ENCODE measurements at regions not wholly inside any gene's neighbourhood (a gene's known extent, or its start where the extent isn't known, plus 50 kb on each side); places are given as distances from the start of the nearest gene placed in this dataset.
"Not testable (repeated sequence)": the region's sequence is repeated elsewhere in the genome, so short reads cannot be mapped to it uniquely, and the experiment has no call there.

DNA sequence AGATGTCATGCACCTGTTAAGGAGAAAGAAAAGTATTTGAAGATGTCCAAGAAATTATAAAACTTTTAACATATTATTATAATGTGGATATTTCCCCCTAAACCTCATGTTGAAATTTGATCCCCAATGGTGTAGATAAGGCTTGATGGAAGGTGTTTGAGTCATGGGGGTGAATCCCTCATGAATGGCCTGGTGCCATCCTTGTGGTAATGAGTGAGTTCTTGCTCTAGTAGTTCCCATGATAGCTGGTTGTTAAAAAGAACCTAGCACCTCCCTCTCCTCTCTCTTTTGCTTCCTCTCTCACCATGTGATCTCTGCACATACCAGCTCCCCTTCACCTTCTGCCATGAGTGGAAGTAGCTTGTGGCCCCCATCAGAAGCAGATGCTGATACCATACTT, 176.6 kb upstream of the NR3C2 start:
- Histone ChIP-seq H4K8ac (ENCODE audit: low read depth, low read length) (no peak overlapping the region), H2AFZ (ENCODE audit: insufficient read depth, low read length, poor library complexity) (no peak overlapping the region), H3K4me2 (ENCODE audit: low read length) (no peak overlapping the region), H4K12ac (ENCODE audit: low read depth, low read length) (no peak overlapping the region), H3K79me2 (ENCODE audit: control insufficient read depth, insufficient read depth, low read length, poor library complexity) (no peaks in the 10 kb centered on the region), H4K91ac (ENCODE audit: low read depth, low read length) (no peak overlapping the region), H3K9ac (ENCODE audit: low read length) (no peak overlapping the region), H2BK120ac (ENCODE audit: insufficient read depth, low read length, poor library complexity) (no peak overlapping the region), H3K18ac (ENCODE audit: low read length) (no peak overlapping the region), H2BK5ac (ENCODE audit: low read depth, low read length, poor library complexity) (no peak overlapping the region), H3K27me3 (ENCODE audit: insufficient read depth, low read length) (no peaks in the 10 kb centered on the region), H3K23ac (ENCODE audit: low read length) (no peak overlapping the region), H3K36me3 (ENCODE audit: control insufficient read depth in 1 of 2, insufficient read depth in 2 of 2, low read length in 2 of 2) (no peaks in the 10 kb centered on the region), H3K79me1 (ENCODE audit: low read length) (no peaks in the 10 kb centered on the region), H3K9me3 (ENCODE audit: insufficient read depth, low read depth, low read length) (no peaks in the 10 kb centered on the region), H3K14ac (ENCODE audit: low read length) (no peak overlapping the region), H2AK5ac (ENCODE audit: low read length) (no peak overlapping the region), H3K4me3 (ENCODE audit: low read depth, low read length) (no peak overlapping the region), H2BK12ac (ENCODE audit: low read length) (no peak overlapping the region), H3K4me1 (ENCODE audit: control insufficient read depth in 1 of 2, insufficient read depth in 2 of 2, low read length in 2 of 2) (no peaks in the 10 kb centered on the region), H3K4ac (ENCODE audit: low read depth, low read length) (no peak overlapping the region), H3K27ac (ENCODE audit: low read depth, low read length) (no peak overlapping the region)
- no peak for DNase-seq

DNA sequence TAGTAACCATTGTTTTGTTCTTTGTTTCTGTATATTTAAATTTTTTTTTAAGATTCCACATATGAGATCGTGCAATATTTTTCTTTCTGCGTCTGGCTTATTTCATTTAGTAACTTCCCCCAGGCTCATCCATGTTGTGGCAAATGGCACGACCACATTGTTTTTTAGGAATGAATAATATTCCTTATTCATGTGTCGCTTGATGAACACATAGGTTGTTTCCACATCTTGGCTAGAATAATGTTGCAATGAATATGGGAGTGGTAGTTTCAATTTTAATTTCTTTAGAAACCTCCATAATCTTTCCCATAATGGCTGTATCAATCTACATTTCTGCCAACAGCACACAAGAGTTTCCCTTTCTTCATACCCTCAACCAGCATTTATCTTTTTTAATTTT, 166.8 kb upstream of the NR3C2 start:
- Histone ChIP-seq H3K18ac (ENCODE audit: low read length) (no peak overlapping the region), H3K79me2 (ENCODE audit: control insufficient read depth, insufficient read depth, low read length, poor library complexity) (no peaks in the 10 kb centered on the region), H4K91ac (ENCODE audit: low read depth, low read length) (no peak overlapping the region), H3K9me3 (ENCODE audit: insufficient read depth, low read depth, low read length) (no peaks in the 10 kb centered on the region), H3K27ac (ENCODE audit: low read depth, low read length) (no peak overlapping the region), H3K36me3 (ENCODE audit: control insufficient read depth in 1 of 2, insufficient read depth in 2 of 2, low read length in 2 of 2) (no peaks in the 10 kb centered on the region), H2BK12ac (ENCODE audit: low read length) (no peak overlapping the region), H3K14ac (ENCODE audit: low read length) (no peak overlapping the region), H3K79me1 (ENCODE audit: low read length) (no peaks in the 10 kb centered on the region), H3K27me3 (ENCODE audit: insufficient read depth, low read length) (no peaks in the 10 kb centered on the region), H2BK5ac (ENCODE audit: low read depth, low read length, poor library complexity) (no peak overlapping the region), H3K23ac (ENCODE audit: low read length) (no peak overlapping the region), H3K4me3 (ENCODE audit: low read depth, low read length) (no peak overlapping the region), H2AK5ac (ENCODE audit: low read length) (no peak overlapping the region), H3K4me1 (ENCODE audit: control insufficient read depth in 1 of 2, insufficient read depth in 2 of 2, low read length in 2 of 2) (no peaks in the 10 kb centered on the region), H4K12ac (ENCODE audit: low read depth, low read length) (no peak overlapping the region), H2BK120ac (ENCODE audit: insufficient read depth, low read length, poor library complexity) (no peak overlapping the region), H4K8ac (ENCODE audit: low read depth, low read length) (no peak overlapping the region), H2AFZ (ENCODE audit: insufficient read depth, low read length, poor library complexity) (no peak overlapping the region), H3K9ac (ENCODE audit: low read length) (no peak overlapping the region), H3K4ac (ENCODE audit: low read depth, low read length) (no peak overlapping the region), H3K4me2 (ENCODE audit: low read length) (no peak overlapping the region)
- no CpG with 5 or more reads among the region's 4 CpGs for WGBS (ENCODE audit: extremely low coverage, insufficient coverage, insufficient read length)
- DNase-seq, result peak in 1 of 2 donors; percentile 55

DNA sequence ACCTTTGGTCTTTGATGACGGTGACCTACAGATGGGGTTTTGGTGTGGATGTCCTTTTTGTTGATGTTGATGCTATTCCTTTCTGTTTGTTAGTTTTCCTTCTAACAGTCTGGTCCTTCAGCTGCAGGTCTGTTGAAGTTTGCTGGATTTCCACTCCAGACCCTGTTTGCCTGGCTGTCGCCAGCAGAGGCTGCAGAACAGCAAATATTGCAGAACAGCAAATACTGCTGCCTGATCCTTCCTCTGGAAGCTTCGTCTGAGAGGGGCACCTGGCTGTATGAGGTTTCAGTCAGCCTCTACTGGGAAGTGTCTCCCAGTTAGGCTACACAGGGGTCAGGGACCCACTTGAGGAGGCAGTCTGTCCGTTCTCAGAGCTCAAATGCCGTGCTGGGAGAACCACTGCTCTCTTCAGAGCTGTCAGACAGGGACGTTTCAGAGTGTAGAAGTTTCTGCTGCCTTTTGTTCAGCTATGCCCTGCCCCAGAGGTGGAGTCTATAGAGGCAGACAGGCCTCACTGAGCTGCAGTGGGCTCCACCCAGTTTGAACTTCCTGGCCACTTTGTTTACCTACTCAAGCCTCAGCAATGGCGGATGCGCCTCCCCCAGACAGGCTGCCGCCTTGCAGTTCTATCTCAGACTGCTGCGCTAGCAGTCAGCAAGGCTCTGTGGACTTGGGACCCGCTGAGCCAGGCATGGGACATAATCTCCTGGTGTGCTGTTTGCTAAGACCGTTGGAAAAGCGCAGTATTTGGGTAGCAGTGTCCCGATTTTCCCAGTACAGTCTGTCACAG, 156.4 kb upstream of the NR3C2 start:
- H4K12ac ChIP-seq (ENCODE audit: low read depth, low read length); H2BK5ac ChIP-seq (ENCODE audit: low read depth, low read length, poor library complexity); H3K79me2 ChIP-seq (ENCODE audit: control insufficient read depth, insufficient read depth, low read length, poor library complexity); H3K79me1 ChIP-seq (ENCODE audit: low read length); H2BK120ac ChIP-seq (ENCODE audit: insufficient read depth, low read length, poor library complexity); H3K27ac ChIP-seq (ENCODE audit: low read depth, low read length); H3K9me3 ChIP-seq (ENCODE audit: insufficient read depth, low read depth, low read length); H3K14ac ChIP-seq (ENCODE audit: low read length); H3K4me3 ChIP-seq (ENCODE audit: low read depth, low read length); H3K4me1 ChIP-seq (ENCODE audit: control insufficient read depth in 1 of 2, insufficient read depth in 2 of 2, low read length in 2 of 2); H3K23ac ChIP-seq (ENCODE audit: low read length); H4K8ac ChIP-seq (ENCODE audit: low read depth, low read length); H4K91ac ChIP-seq (ENCODE audit: low read depth, low read length); H2AFZ ChIP-seq (ENCODE audit: insufficient read depth, low read length, poor library complexity); H3K27me3 ChIP-seq (ENCODE audit: insufficient read depth, low read length); H3K18ac ChIP-seq (ENCODE audit: low read length); H2BK12ac ChIP-seq (ENCODE audit: low read length); H3K4ac ChIP-seq (ENCODE audit: low read depth, low read length); H3K9ac ChIP-seq (ENCODE audit: low read length); H3K4me2 ChIP-seq (ENCODE audit: low read length); H3K36me3 ChIP-seq (ENCODE audit: control insufficient read depth in 1 of 2, insufficient read depth in 2 of 2, low read length in 2 of 2); DNase-seq; H2AK5ac ChIP-seq (ENCODE audit: low read length): not testable (repeated sequence)
- WGBS (ENCODE audit: extremely low coverage, insufficient coverage, insufficient read length), result no CpG with 5 or more reads among the region's 14 CpGs

DNA sequence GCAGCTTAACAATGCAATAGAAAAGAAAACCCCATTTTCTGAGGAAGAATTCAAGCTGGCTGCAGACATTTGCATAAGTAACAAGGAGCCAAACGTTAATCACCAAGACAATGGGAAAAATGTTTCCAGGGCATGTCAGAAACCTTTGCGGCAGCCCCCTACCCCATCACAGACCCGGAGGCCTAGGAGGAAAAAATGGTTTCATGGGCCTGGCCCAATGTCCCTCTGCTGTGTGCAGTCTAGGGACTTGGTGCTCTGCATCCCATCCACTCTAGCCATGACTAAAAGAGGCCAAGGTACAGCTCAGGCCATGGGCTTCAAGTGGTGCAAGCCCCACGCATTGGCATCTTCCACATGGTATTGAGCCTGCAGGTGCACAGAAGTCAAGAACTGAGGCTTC, 147.0 kb upstream of the NR3C2 start:
- Histone ChIP-seq H2BK5ac (ENCODE audit: low read depth, low read length, poor library complexity) (no peak overlapping the region), H3K23ac (ENCODE audit: low read length) (no peak overlapping the region), H3K36me3 (ENCODE audit: control insufficient read depth in 1 of 2, insufficient read depth in 2 of 2, low read length in 2 of 2) (no peaks in the 10 kb centered on the region), H3K27me3 (ENCODE audit: insufficient read depth, low read length) (no peaks in the 10 kb centered on the region), H3K4ac (ENCODE audit: low read depth, low read length) (no peak overlapping the region), H4K91ac (ENCODE audit: low read depth, low read length) (no peak overlapping the region), H4K12ac (ENCODE audit: low read depth, low read length) (no peak overlapping the region), H3K79me1 (ENCODE audit: low read length) (no peaks in the 10 kb centered on the region), H2AK5ac (ENCODE audit: low read length) (no peak overlapping the region), H3K18ac (ENCODE audit: low read length) (no peak overlapping the region), H3K4me3 (ENCODE audit: low read depth, low read length) (no peak overlapping the region), H2BK120ac (ENCODE audit: insufficient read depth, low read length, poor library complexity) (no peak overlapping the region), H2AFZ (ENCODE audit: insufficient read depth, low read length, poor library complexity) (no peak overlapping the region), H3K4me1 (ENCODE audit: control insufficient read depth in 1 of 2, insufficient read depth in 2 of 2, low read length in 2 of 2) (no peaks in the 10 kb centered on the region), H3K79me2 (ENCODE audit: control insufficient read depth, insufficient read depth, low read length, poor library complexity) (no peaks in the 10 kb centered on the region), H2BK12ac (ENCODE audit: low read length) (no peak overlapping the region), H3K27ac (ENCODE audit: low read depth, low read length) (no peak overlapping the region), H3K14ac (ENCODE audit: low read length) (no peak overlapping the region), H3K9me3 (ENCODE audit: insufficient read depth, low read depth, low read length) (peaks cover 3% of the 10 kb centered on the region), H3K9ac (ENCODE audit: low read length) (no peak overlapping the region), H4K8ac (ENCODE audit: low read depth, low read length) (no peak overlapping the region), H3K4me2 (ENCODE audit: low read length) (no peak overlapping the region)
- no peak for DNase-seq
- no CpG with 5 or more reads among the region's 4 CpGs for WGBS (ENCODE audit: extremely low coverage, insufficient coverage, insufficient read length)

Data from trophoblast cell (in vitro differentiated cells and primary cell).